ENCODE measurements at regions not wholly inside any gene's neighbourhood (a gene's known extent, or its start where the extent isn't known, plus 50 kb on each side); places are given as distances from the start of the nearest gene placed in this dataset.

DNA sequence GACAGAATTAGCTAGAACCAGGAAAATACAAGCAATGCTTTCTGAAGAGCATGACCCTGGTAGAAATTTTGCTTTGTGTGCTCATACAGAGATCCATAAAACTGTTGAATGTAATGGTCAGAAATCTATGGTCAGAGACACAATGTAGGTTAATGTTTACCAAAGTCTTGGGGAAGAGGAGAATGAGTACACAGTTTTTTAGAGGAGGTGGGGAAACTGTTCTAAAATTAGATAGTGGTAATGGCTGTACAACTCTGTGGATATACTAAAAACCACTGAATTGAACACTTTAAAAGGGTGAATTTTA lies 109.5 kb upstream of the ARHGAP5 start (continued):
- TF ChIP-seq ZNF302 (tag by site-specific recombination; IDR thresholded peaks at IDR 0.05; ENCODE audit: low read depth) (no peak), ZNF37A (tag by site-specific recombination; IDR thresholded peaks at IDR 0.05) (no peak), ZNF138 (tag by site-specific recombination; IDR thresholded peaks at IDR 0.05; ENCODE audit: borderline replicate concordance) (no peak)

DNA sequence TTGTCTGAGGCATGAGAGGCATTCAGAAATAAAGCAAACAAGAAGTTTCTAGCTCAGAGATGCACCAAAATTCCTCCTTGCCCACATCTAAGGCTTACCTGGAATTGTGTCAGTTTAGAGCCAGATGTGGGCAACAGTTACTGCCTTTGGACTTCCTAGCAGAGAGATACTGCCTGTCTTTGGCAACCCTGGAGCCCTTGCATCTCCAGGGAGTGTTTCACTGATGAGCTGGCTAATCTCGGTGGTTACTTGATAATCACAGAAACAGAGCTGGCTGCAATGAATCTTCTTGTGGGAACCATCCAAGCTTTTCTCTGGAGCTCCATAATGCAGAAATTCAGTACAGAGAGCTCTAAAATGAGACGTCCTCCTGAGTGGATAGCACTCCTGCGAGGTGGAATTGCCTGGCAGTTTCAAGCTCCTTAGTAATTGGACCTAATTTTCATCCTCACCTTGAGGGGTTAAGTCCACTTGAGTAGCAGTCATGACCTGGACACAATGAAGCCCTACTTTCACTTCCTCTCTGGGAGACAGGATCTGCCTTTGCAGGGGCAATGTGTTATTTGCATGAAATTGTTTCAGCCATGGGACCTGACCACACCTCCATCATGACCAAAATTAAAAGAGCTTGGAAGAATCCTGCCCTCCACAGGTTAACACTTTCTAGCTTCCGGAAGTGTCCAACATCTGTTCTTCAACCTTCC lies 108.8 kb upstream of the ARHGAP5 start:
- TF ChIP-seq EGR2 (tag by site-specific recombination; IDR thresholded peaks at IDR 0.05; ENCODE audit: low read depth), result no peak
- no peak for TF ChIP-seq ZNF664 (tag by site-specific recombination; IDR thresholded peaks at IDR 0.05)
- TF ChIP-seq, protein P1, sequence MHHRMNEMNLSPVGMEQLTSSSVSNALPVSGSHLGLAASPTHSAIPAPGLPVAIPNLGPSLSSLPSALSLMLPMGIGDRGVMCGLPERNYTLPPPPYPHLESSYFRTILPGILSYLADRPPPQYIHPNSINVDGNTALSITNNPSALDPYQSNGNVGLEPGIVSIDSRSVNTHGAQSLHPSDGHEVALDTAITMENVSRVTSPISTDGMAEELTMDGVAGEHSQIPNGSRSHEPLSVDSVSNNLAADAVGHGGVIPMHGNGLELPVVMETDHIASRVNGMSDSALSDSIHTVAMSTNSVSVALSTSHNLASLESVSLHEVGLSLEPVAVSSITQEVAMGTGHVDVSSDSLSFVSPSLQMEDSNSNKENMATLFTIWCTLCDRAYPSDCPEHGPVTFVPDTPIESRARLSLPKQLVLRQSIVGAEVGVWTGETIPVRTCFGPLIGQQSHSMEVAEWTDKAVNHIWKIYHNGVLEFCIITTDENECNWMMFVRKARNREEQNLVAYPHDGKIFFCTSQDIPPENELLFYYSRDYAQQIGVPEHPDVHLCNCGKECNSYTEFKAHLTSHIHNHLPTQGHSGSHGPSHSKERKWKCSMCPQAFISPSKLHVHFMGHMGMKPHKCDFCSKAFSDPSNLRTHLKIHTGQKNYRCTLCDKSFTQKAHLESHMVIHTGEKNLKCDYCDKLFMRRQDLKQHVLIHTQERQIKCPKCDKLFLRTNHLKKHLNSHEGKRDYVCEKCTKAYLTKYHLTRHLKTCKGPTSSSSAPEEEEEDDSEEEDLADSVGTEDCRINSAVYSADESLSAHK (tag by site-specific recombination; IDR thresholded peaks at IDR 0.05), result no peak
- TF ChIP-seq ZNF10 (tag by site-specific recombination; IDR thresholded peaks at IDR 0.05), result no peak
- TF ChIP-seq, protein P2, sequence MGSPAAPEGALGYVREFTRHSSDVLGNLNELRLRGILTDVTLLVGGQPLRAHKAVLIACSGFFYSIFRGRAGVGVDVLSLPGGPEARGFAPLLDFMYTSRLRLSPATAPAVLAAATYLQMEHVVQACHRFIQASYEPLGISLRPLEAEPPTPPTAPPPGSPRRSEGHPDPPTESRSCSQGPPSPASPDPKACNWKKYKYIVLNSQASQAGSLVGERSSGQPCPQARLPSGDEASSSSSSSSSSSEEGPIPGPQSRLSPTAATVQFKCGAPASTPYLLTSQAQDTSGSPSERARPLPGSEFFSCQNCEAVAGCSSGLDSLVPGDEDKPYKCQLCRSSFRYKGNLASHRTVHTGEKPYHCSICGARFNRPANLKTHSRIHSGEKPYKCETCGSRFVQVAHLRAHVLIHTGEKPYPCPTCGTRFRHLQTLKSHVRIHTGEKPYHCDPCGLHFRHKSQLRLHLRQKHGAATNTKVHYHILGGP (tag by site-specific recombination; IDR thresholded peaks at IDR 0.05), result no peak
- TF ChIP-seq ZBTB1 (tag by site-specific recombination; IDR thresholded peaks at IDR 0.05), result no peak
- TF ChIP-seq ZNF335 (tag by site-specific recombination; conservative IDR thresholded peaks at IDR 0.05), result no peak
- TF ChIP-seq ZBTB21 (tag by site-specific recombination; IDR thresholded peaks at IDR 0.05), result no peak
- no peak for TF ChIP-seq ZNF16 (tag by site-specific recombination; IDR thresholded peaks at IDR 0.05; ENCODE audit: low read depth)
- TF ChIP-seq, protein P3, sequence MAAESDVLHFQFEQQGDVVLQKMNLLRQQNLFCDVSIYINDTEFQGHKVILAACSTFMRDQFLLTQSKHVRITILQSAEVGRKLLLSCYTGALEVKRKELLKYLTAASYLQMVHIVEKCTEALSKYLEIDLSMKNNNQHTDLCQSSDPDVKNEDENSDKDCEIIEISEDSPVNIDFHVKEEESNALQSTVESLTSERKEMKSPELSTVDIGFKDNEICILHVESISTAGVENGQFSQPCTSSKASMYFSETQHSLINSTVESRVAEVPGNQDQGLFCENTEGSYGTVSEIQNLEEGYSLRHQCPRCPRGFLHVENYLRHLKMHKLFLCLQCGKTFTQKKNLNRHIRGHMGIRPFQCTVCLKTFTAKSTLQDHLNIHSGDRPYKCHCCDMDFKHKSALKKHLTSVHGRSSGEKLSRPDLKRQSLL (tag by site-specific recombination; IDR thresholded peaks at IDR 0.05), result no peak
- TF ChIP-seq ZNF114 (tag by site-specific recombination; IDR thresholded peaks at IDR 0.05), result no peak
- Histone ChIP-seq H3K9me3 (ENCODE audit: control insufficient read depth, insufficient read depth, low read depth, low read length) (no peaks in the 10 kb centered on the region), H3K4me1 (ENCODE audit: control insufficient read depth, insufficient read depth, low read length) (no peaks in the 10 kb centered on the region), H3K4me3 (ENCODE audit: low read depth, low read length) (no peak overlapping the region), H3K36me3 (ENCODE audit: control insufficient read depth in 2 of 2, insufficient read depth in 1 of 2, low read length in 2 of 2) (no peaks in the 10 kb centered on the region), H3K27ac (ENCODE audit: extremely low read depth, low read depth, low read length) (no peak overlapping the region)
- ChIA-PET CTCF (interaction anchor here (1.0 to 1.3 kb wide), 3 partner anchors 11 to 284 kb away, joined by 3 to 4 read pairs (median 3); no protein-coding TSS in a partner anchor), POLR2A (no interaction called here)

DNA sequence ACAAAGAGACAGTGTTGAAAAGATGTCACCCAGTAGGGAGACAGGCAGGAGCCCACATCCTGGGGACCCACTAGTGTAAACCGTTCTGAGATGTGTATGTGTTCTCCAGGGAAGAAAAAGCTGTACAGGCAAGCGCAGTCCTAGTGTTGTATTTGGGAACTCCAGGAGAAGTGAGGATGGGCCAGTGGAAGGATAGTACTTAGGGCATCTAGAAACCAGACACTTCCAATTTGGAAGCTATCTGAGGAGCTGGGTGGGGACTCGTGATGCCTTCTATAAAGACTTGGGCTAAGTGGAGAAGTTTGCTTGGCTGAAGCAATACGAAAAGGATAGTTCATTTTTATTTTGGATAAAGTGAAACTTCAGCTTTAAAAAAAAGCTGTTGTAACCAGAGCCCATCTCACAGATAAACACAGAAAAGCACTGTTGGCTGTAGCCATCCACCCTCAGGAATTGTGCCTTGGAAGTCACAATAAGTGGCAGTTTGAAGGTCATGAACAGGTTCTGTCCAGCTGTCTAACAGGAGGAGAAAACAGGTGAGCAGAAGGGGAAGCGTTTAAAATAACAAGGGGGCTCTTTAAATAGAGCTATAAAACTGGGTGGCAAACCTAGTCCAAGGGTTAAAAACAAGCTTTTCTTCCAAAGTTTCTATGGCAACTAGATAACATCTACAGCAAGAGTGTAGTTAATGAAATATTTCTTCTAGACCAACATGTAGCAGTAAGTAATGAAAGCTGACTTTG lies 108.0 kb upstream of the ARHGAP5 start:
- Histone ChIP-seq H3K4me3 (ENCODE audit: low read depth, low read length) (no peak overlapping the region), H3K27ac (ENCODE audit: extremely low read depth, low read depth, low read length) (no peak overlapping the region), H3K9me3 (ENCODE audit: control insufficient read depth, insufficient read depth, low read depth, low read length) (no peaks in the 10 kb centered on the region), H3K36me3 (ENCODE audit: control insufficient read depth in 2 of 2, insufficient read depth in 1 of 2, low read length in 2 of 2) (no peaks in the 10 kb centered on the region), H3K4me1 (ENCODE audit: control insufficient read depth, insufficient read depth, low read length) (no peaks in the 10 kb centered on the region)
- ChIA-PET POLR2A (no interaction called here), CTCF (interaction anchor here (0.6 to 1.3 kb wide), 5 partner anchors 11 to 67 kb away, joined by 3 to 6 read pairs (median 3); no protein-coding TSS in a partner anchor)
- TF ChIP-seq ZNF670 (tag by site-specific recombination; IDR thresholded peaks at IDR 0.05; ENCODE audit: low read depth) (no peak), ZNF664 (tag by site-specific recombination; IDR thresholded peaks at IDR 0.05) (peak; percentile 30; the same call in 1 of the 2 replicates)

Measured in HEK293 (cell line).